ENCODE measurements at regions not wholly inside any gene's neighbourhood (a gene's known extent, or its start where the extent isn't known, plus 50 kb on each side); places are given as distances from the start of the nearest gene placed in this dataset.

GRCh38 chr1:67574221-67574620, 110.8 kb upstream of the GADD45A start:
- DNase-seq, result no peak
- TF ChIP-seq, protein P1, sequence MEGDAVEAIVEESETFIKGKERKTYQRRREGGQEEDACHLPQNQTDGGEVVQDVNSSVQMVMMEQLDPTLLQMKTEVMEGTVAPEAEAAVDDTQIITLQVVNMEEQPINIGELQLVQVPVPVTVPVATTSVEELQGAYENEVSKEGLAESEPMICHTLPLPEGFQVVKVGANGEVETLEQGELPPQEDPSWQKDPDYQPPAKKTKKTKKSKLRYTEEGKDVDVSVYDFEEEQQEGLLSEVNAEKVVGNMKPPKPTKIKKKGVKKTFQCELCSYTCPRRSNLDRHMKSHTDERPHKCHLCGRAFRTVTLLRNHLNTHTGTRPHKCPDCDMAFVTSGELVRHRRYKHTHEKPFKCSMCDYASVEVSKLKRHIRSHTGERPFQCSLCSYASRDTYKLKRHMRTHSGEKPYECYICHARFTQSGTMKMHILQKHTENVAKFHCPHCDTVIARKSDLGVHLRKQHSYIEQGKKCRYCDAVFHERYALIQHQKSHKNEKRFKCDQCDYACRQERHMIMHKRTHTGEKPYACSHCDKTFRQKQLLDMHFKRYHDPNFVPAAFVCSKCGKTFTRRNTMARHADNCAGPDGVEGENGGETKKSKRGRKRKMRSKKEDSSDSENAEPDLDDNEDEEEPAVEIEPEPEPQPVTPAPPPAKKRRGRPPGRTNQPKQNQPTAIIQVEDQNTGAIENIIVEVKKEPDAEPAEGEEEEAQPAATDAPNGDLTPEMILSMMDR (IDR thresholded peaks at IDR 0.05; ENCODE audit: low read depth, low read length), result no peak
- no peak overlapping the region for H3K4me3 ChIP-seq (ENCODE audit: low read depth, low read length)
- no peaks in the 10 kb centered on the region for H3K36me3 ChIP-seq
- no peaks in the 10 kb centered on the region for H3K9me3 ChIP-seq (ENCODE audit: severe bottlenecking)
- H3K27ac ChIP-seq, result no peak overlapping the region
- H3K27me3 ChIP-seq (ENCODE audit: insufficient read depth, low read depth, severe bottlenecking), result no peaks in the 10 kb centered on the region

- Histone ChIP-seq H3K27me3 (ENCODE audit: insufficient read depth, low read depth, severe bottlenecking) (no peaks in the 10 kb centered on the region), H3K36me3 (no peaks in the 10 kb centered on the region), H3K4me3 (ENCODE audit: low read depth, low read length) (no peak overlapping the region), H3K27ac (no peak overlapping the region), H3K9me3 (ENCODE audit: severe bottlenecking) (no peaks in the 10 kb centered on the region)
- DNase-seq, result no peak
- TF ChIP-seq, protein P1 (IDR thresholded peaks at IDR 0.05; ENCODE audit: low read depth, low read length), result no peak
Measured at GRCh38 chr1:67575861-67576260, 109.1 kb upstream of the GADD45A start.

DNA sequence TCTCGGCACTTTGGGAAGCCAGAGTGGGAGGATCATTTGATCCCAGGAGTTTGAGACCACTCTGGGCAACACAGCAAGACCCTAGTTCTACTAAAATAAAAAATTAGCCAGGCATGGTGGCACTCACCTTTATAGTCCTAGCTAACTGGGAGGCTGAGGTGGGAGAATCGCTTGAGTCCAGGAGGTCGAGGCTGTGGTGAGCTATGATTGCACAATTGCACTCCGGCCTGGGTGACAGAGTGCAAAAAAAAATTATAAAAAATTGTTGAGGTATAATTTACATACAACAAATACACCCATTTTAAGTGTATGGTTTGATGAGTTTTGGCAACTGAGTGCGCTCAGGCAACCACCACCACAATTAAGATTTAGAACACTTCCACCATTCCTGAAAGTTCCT, 108.5 kb upstream of the GADD45A start:
- H3K4me3 ChIP-seq (ENCODE audit: low read depth, low read length), result no peak overlapping the region
- DNase-seq, result no peak
- no peak overlapping the region for H3K27ac ChIP-seq
- no peaks in the 10 kb centered on the region for H3K36me3 ChIP-seq
- TF ChIP-seq, protein P1 (IDR thresholded peaks at IDR 0.05; ENCODE audit: low read depth, low read length), result no peak
- H3K9me3 ChIP-seq (ENCODE audit: severe bottlenecking), result peaks cover 2% of the 10 kb centered on the region
- H3K27me3 ChIP-seq (ENCODE audit: insufficient read depth, low read depth, severe bottlenecking), result no peaks in the 10 kb centered on the region

DNA sequence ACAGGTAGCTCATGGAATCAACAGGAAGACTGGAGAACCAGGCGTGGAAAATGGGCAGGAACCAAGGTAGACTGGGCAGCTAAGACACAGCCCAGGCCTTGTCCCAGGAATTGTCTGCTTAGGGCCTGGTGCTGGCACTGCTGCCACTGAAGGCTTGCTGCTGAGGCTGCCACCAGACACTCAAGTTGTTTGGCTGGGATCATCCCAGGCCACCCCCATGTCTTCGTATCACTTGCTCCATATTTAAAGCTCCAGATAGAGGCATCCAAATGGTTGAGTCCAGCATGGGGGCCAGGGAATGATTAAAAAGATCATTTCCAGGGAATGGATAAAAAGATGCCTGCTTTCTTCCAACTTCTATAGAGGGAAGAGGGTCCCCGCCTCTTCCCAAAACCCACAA, 107.4 kb upstream of the GADD45A start:
- Histone ChIP-seq H3K27ac (no peak overlapping the region), H3K36me3 (no peaks in the 10 kb centered on the region), H3K4me3 (ENCODE audit: low read depth, low read length) (no peak overlapping the region), H3K9me3 (ENCODE audit: severe bottlenecking) (peaks cover 2% of the 10 kb centered on the region), H3K27me3 (ENCODE audit: insufficient read depth, low read depth, severe bottlenecking) (no peaks in the 10 kb centered on the region)
- TF ChIP-seq, protein P1 (IDR thresholded peaks at IDR 0.05; ENCODE audit: low read depth, low read length), result no peak
- DNase-seq, result no peak

DNA sequence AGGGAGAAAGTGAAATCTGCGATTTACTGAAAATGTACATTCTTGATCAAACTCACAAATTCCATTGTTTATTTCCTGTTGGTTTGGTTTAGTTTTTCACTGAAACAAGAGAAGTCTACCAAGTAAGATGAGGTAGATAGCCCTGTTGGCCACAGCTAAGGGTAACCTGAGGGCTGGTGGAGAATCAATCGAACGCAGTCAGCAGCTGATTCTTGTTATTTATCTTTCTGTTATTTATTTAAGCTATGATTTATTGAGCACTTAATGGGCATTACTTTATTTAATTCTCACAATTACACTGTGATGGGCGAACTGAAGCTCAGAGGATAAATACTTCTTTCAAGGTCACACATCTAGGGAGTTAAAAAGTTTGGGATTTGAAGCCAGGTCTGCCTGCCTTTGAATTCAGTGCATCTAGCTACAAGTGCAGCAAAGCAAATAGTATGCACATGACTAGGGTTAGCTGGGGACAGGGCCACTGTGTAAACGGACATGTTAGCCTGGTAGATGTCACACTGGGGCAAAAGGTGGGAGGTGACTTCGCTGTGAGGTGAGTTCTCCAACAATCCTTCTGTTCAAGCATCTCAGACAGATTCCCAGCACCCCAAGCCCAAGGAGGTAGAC, 106.5 kb upstream of the GADD45A start:
- TF ChIP-seq, protein P1 (IDR thresholded peaks at IDR 0.05; ENCODE audit: low read depth, low read length), result no peak
- no peak for DNase-seq
- H3K27me3 ChIP-seq (ENCODE audit: insufficient read depth, low read depth, severe bottlenecking), result no peaks in the 10 kb centered on the region
- no peak overlapping the region for H3K4me3 ChIP-seq (ENCODE audit: low read depth, low read length)
- H3K27ac ChIP-seq, result no peak overlapping the region
- H3K36me3 ChIP-seq, result no peaks in the 10 kb centered on the region
- peaks cover 2% of the 10 kb centered on the region for H3K9me3 ChIP-seq (ENCODE audit: severe bottlenecking)

All from WERI-Rb-1 (cell line).